ENCODE measurements at regions not wholly inside any gene's neighbourhood (a gene's known extent, or its start where the extent isn't known, plus 50 kb on each side); places are given as distances from the start of the nearest gene placed in this dataset.

DNA sequence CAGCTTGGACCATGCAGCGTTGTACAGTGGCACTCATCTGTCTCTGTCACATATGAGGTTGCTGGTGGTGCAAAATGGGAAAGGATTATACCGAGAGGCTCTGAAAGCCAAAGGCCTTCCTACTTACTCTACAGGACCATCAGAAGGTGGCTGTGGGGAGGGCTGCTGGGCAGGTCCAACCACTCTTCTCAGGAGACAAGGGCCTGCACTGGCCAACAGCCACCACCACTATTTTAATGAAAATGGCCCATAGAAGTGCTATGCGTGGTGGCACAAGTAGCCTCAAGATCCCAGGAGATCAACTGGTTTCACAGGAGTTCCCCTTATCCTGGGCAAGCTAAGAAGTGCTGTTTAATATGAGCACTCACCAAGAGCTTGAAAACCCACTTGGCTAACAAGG is 52.3 kb downstream of the MRPL57 start:
- Histone ChIP-seq H3K36me3 (ENCODE audit: insufficient read depth) (no peaks in the 10 kb centered on the region), H3K4me1 (ENCODE audit: low read depth, poor library complexity, severe bottlenecking) (no peaks in the 10 kb centered on the region), H3K27ac (no peak overlapping the region), H3K79me2 (ENCODE audit: insufficient read depth, low read depth) (no peaks in the 10 kb centered on the region), H2AFZ (ENCODE audit: low read depth) (no peak overlapping the region), H3K4me2 (no peak overlapping the region), H4K20me1 (ENCODE audit: insufficient read depth) (no peaks in the 10 kb centered on the region), H3K27me3 (ENCODE audit: insufficient read depth, low read depth) (no peaks in the 10 kb centered on the region), H3K9ac (no peak overlapping the region), H3K4me3 (IDR thresholded peaks at IDR 0.05; ENCODE audit: insufficient read depth, low read depth, low read length) (no peak overlapping the region)
- TF ChIP-seq, protein P1, sequence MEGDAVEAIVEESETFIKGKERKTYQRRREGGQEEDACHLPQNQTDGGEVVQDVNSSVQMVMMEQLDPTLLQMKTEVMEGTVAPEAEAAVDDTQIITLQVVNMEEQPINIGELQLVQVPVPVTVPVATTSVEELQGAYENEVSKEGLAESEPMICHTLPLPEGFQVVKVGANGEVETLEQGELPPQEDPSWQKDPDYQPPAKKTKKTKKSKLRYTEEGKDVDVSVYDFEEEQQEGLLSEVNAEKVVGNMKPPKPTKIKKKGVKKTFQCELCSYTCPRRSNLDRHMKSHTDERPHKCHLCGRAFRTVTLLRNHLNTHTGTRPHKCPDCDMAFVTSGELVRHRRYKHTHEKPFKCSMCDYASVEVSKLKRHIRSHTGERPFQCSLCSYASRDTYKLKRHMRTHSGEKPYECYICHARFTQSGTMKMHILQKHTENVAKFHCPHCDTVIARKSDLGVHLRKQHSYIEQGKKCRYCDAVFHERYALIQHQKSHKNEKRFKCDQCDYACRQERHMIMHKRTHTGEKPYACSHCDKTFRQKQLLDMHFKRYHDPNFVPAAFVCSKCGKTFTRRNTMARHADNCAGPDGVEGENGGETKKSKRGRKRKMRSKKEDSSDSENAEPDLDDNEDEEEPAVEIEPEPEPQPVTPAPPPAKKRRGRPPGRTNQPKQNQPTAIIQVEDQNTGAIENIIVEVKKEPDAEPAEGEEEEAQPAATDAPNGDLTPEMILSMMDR (conservative IDR thresholded peaks at IDR 0.05; ENCODE audit: low read depth, low read length): no peak

DNA sequence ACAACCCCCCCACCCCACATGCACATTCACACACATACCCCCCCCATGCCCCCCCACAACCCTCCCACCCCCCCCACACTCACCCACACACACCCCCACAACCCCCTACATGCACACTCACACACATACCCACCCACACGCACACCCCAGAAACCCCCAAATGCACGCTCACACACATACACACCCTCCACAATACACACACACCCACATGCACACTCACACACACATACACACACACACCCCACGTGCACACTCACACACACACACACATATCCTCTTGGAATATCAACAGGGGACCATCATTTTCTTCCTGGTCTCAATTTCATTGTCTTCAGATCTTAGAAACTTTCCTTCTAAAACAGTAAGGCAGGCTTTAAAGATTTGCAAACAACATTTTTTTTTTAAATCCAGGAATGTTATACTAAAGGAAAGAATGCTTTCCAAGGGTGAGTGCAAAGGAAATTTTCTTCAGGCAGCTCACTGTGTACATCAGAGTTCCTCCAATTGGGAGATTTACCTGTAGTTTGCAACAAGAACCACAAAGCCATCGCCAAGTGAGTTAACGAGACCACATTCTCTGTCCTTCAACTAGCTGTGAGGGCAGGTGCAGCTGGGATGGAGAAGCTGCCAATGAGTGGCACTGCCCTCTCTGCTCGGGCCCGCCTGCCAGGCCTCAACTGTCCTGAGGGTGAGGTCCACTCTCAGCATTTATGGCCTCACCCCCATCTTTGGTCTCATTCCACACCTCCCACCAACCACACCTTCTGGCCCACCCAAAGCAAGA is 53.0 kb downstream of the MRPL57 start:
- no peaks in the 10 kb centered on the region for H3K36me3 ChIP-seq (ENCODE audit: insufficient read depth)
- H2AFZ ChIP-seq (ENCODE audit: low read depth): no peak overlapping the region
- H3K9ac ChIP-seq: no peak overlapping the region
- H3K27me3 ChIP-seq (ENCODE audit: insufficient read depth, low read depth): no peaks in the 10 kb centered on the region
- H4K20me1 ChIP-seq (ENCODE audit: insufficient read depth): no peaks in the 10 kb centered on the region
- no peak overlapping the region for H3K4me3 ChIP-seq (IDR thresholded peaks at IDR 0.05; ENCODE audit: insufficient read depth, low read depth, low read length)
- TF ChIP-seq, protein P1 (conservative IDR thresholded peaks at IDR 0.05; ENCODE audit: low read depth, low read length): no peak
- no peaks in the 10 kb centered on the region for H3K79me2 ChIP-seq (ENCODE audit: insufficient read depth, low read depth)
- no peaks in the 10 kb centered on the region for H3K4me1 ChIP-seq (ENCODE audit: low read depth, poor library complexity, severe bottlenecking)
- no peak overlapping the region for H3K27ac ChIP-seq
- no peak overlapping the region for H3K4me2 ChIP-seq

DNA sequence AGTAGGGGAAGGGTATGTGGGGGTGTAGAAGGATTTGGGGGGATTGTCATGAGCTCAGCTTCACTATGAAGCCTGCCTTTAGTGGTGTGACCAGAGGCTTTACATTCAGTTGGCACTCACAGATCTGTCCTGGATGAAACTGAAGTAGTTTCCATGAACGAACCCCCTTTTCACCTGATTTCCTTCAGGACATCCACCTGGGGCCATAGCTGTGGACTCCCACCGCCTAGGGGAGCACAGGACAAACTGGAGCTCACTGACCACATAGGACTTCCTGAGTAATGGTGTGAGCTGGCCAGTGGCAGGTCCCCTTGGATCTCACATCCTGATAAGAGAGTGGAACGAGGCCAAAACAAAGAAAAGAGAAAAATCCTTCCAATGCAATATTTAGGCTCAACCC is 54.1 kb downstream of the MRPL57 start:
- Histone ChIP-seq H4K20me1 (ENCODE audit: insufficient read depth) (no peaks in the 10 kb centered on the region), H3K4me1 (ENCODE audit: low read depth, poor library complexity, severe bottlenecking) (no peaks in the 10 kb centered on the region), H3K9ac (no peak overlapping the region), H3K36me3 (ENCODE audit: insufficient read depth) (no peaks in the 10 kb centered on the region), H3K79me2 (ENCODE audit: insufficient read depth, low read depth) (no peaks in the 10 kb centered on the region), H3K27ac (no peak overlapping the region), H3K27me3 (ENCODE audit: insufficient read depth, low read depth) (no peaks in the 10 kb centered on the region), H3K4me2 (no peak overlapping the region), H2AFZ (ENCODE audit: low read depth) (no peak overlapping the region), H3K4me3 (IDR thresholded peaks at IDR 0.05; ENCODE audit: insufficient read depth, low read depth, low read length) (no peak overlapping the region)
- TF ChIP-seq, protein P1 (conservative IDR thresholded peaks at IDR 0.05; ENCODE audit: low read depth, low read length): no peak

DNA sequence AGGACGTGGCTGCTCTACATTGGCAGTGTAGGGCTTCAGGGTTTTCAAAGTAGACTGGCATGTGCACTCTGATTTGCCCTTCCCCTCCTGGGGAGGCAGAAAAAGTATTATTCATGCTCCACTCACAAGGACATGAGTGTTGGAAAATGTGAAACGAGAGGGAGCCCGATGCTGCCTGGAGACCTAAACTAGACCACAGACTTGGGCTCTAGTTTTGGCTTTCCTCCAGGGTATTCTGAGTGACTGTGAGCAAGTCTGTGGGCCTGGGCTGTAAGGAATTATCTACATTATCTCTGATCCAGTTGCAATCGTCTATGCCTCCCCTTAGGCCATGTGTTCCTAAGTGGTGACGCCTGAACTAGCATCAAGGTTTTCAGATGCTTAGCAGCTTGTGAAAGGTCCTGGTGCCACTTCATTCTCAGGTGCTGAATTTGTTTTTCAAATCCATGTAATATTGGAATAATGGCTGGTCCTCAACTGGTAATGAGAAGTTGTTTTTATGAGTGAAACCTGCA is 55.0 kb downstream of the MRPL57 start:
- Histone ChIP-seq H3K4me3 (IDR thresholded peaks at IDR 0.05; ENCODE audit: insufficient read depth, low read depth, low read length) (no peak overlapping the region), H3K4me2 (no peak overlapping the region), H3K4me1 (ENCODE audit: low read depth, poor library complexity, severe bottlenecking) (no peaks in the 10 kb centered on the region), H3K27me3 (ENCODE audit: insufficient read depth, low read depth) (no peaks in the 10 kb centered on the region), H3K36me3 (ENCODE audit: insufficient read depth) (no peaks in the 10 kb centered on the region), H4K20me1 (ENCODE audit: insufficient read depth) (no peaks in the 10 kb centered on the region), H3K27ac (no peak overlapping the region), H2AFZ (ENCODE audit: low read depth) (no peak overlapping the region), H3K9ac (no peak overlapping the region), H3K79me2 (ENCODE audit: insufficient read depth, low read depth) (no peaks in the 10 kb centered on the region)
- TF ChIP-seq, protein P1 (conservative IDR thresholded peaks at IDR 0.05; ENCODE audit: low read depth, low read length): no peak
